Loucy (cell line): ENCODE measurements at regions not wholly inside any gene's neighbourhood (a gene's known extent, or its start where the extent isn't known, plus 50 kb on each side); places are given as distances from the start of the nearest gene placed in this dataset.

ENCODE experiments used
- H2AFZ ChIP-seq: fragments of 200-600 bp; sonication (generic); 2 replicates; pipeline ENCODE4 v1.6.0; 2016; ENCODE audit warnings: antibody characterized with exemption, mild to moderate bottlenecking, low read length, moderate library complexity
- H3F3A ChIP-seq: fragments of 200-600 bp; 2 replicates; pipeline ENCODE4 v1.6.0; 2016; ENCODE audit warnings: antibody characterized with exemption, low read depth, mild to moderate bottlenecking
- H3K27me3 ChIP-seq: fragments of 200-600 bp; sonication (generic); 2 replicates; pipeline ENCODE4 v1.6.1; 2014; ENCODE audit warnings: low read length, mild to moderate bottlenecking; ENCODE audit not compliant: insufficient read depth, poor library complexity, severe bottlenecking
- H3K36me3 ChIP-seq: fragments of 200-600 bp; sonication (generic); 2 replicates; pipeline ENCODE4 v1.6.1; 2016; ENCODE audit warnings: low read length; ENCODE audit not compliant: insufficient read depth
- H3K4me1 ChIP-seq: fragments of 200-600 bp; sonication (generic); 2 replicates; pipeline ENCODE4 v1.5.1; 2014; ENCODE audit warnings: low read length, mild to moderate bottlenecking; ENCODE audit not compliant: insufficient read depth, poor library complexity, severe bottlenecking
- H3K4me2 ChIP-seq: fragments of 200-600 bp; sonication (generic); 2 replicates; pipeline ENCODE4 v1.6.0; 2014; ENCODE audit warnings: antibody characterized with exemption, low read length, low read depth, mild to moderate bottlenecking; ENCODE audit not compliant: poor library complexity, severe bottlenecking
- H3K4me3 ChIP-seq: fragments of 200-600 bp; sonication (generic); 2 replicates; pipeline ENCODE4 v1.5.1; 2014; ENCODE audit warnings: low read length, mild to moderate bottlenecking, mixed read lengths; ENCODE audit not compliant: poor library complexity, severe bottlenecking
- H3K79me2 ChIP-seq: fragments of 200-600 bp; sonication (generic); 2 replicates; pipeline ENCODE4 v1.6.1; 2014; ENCODE audit warnings: low read length; ENCODE audit not compliant: insufficient read depth
- H3K9ac ChIP-seq: fragments of 200-600 bp; sonication (generic); 2 replicates; pipeline ENCODE4 v1.6.0; 2014; ENCODE audit warnings: mild to moderate bottlenecking, low read depth, low read length, moderate library complexity; ENCODE audit not compliant: poor library complexity, severe bottlenecking
- H3K9me2 ChIP-seq: fragments of 200-600 bp; sonication (generic); replicated peaks from 2 replicates; pipeline ENCODE4 v1.6.1; 2016; ENCODE audit warnings: low read depth, low read length, mixed read lengths
- H3K9me3 ChIP-seq: fragments of 200-600 bp; sonication (generic); 2 replicates; pipeline ENCODE4 v1.6.1; 2014; ENCODE audit warnings: mild to moderate bottlenecking, antibody characterized with exemption, low read length, low read depth; ENCODE audit not compliant: insufficient read depth
- H4K20me1 ChIP-seq: fragments of 200-600 bp; sonication (generic); 2 replicates; pipeline ENCODE4 v1.6.0; 2014; ENCODE audit warnings: antibody characterized with exemption, low read length, mild to moderate bottlenecking; ENCODE audit not compliant: insufficient read depth, poor library complexity, severe bottlenecking
- CTCF ChIP-seq: fragments of 200-600 bp; sonication (generic); conservative IDR thresholded peaks from 2 replicates; pipeline ENCODE4 v1.5.1; 2014; ENCODE audit warnings: mild to moderate bottlenecking, antibody characterized with exemption, low read length
- EZH2phosphoT487 ChIP-seq: fragments of 200-600 bp; IDR thresholded peaks from 2 replicates; pipeline ENCODE4 v1.6.1; 2018; ENCODE audit warnings: antibody characterized with exemption, mild to moderate bottlenecking, moderate library complexity, borderline replicate concordance

DNA sequence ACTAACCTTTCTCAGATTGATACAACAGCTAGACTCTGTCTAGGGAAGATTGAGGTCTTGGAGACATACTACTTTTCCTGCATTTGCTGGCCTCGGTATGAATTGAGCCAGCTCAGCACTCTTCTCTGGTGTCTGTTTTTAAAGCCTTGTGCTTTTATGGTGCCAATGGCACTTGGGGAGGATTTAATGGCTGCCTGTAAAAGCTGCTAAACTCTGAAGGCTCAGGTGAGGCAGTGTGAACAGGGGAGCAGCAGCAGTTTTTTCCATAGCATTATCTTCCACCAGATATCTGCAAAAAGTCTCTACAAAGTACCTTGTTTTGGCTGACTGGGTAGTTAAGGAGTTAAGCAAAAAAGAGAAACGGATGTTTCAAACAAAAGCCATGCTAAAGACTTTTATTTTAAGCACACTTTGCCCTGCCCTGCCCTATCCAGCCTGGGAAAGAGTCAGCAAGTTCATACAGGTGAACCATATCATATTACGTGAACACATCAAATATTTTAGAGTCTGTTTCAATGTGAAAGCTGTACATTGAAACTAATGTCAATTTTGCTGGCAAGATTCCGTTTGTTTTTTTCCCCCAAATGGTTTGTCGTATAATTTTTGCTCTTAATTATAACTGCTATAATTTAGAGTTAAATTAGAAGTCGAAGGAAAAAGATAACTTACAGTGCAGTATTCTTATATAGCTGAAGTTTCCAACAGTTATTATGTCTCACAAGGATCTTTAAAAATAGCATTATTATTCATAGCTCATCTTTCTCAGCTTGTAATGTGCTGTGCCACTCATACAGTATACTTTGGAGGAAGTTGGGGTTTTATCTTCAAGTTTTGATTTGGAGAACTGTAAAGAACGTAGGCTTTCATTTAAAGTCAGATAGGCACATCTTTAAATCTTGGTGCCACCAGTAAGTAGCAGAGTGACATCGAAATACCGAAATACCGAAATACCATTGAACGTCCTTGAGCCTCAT lies 424.1 kb upstream of the CD180 start:
- H3K4me3 ChIP-seq: no peak overlapping the region
- no peaks in the 10 kb centered on the region for H4K20me1 ChIP-seq
- no peak overlapping the region for H2AFZ ChIP-seq
- H3K27me3 ChIP-seq: no peaks in the 10 kb centered on the region
- no peaks in the 10 kb centered on the region for H3K4me1 ChIP-seq
- H3K9me2 ChIP-seq: no peaks in the 10 kb centered on the region
- no peaks in the 10 kb centered on the region for H3K79me2 ChIP-seq
- TF ChIP-seq CTCF: no peak
- TF ChIP-seq EZH2phosphoT487: no peak
- H3K4me2 ChIP-seq: no peak overlapping the region
- H3K9me3 ChIP-seq: no peaks in the 10 kb centered on the region
- no peaks in the 10 kb centered on the region for H3K36me3 ChIP-seq
- H3F3A ChIP-seq: no peaks in the 10 kb centered on the region
- H3K9ac ChIP-seq: no peak overlapping the region

GRCh38 chr5:67619636-67620035 lies 423.0 kb upstream of the CD180 start:
- Histone ChIP-seq H3K4me3 (no peak overlapping the region), H2AFZ (no peak overlapping the region), H3K4me2 (no peak overlapping the region), H3K79me2 (no peaks in the 10 kb centered on the region), H3K36me3 (no peaks in the 10 kb centered on the region), H3K9me2 (no peaks in the 10 kb centered on the region), H3K4me1 (no peaks in the 10 kb centered on the region), H3K9me3 (no peaks in the 10 kb centered on the region), H3F3A (no peaks in the 10 kb centered on the region), H3K27me3 (no peaks in the 10 kb centered on the region), H3K9ac (no peak overlapping the region), H4K20me1 (no peaks in the 10 kb centered on the region)
- no peak for TF ChIP-seq EZH2phosphoT487
- no peak for TF ChIP-seq CTCF

DNA sequence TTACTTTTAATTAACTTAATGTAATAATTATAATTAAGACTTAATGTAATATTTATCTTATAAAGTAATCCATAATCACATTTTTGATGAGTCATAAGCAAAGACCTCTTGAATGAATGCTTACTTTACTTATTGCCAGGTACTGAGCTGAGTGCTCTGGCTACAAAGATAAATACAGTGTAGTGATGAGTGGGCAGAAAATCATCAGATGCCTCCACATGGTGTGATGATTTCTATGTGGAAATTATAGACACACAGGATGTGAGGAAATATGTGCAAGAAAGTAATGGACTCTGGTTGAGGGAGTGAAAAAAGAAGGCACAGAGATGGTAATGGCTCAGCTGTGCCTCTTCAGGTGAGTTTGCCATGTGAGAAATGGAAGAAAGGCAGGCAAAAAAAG lies 422.6 kb upstream of the CD180 start:
- Histone ChIP-seq H3K4me3 (no peak overlapping the region), H3K9ac (no peak overlapping the region), H3K27me3 (no peaks in the 10 kb centered on the region), H3K36me3 (no peaks in the 10 kb centered on the region), H2AFZ (no peak overlapping the region), H3K9me3 (no peaks in the 10 kb centered on the region), H3K9me2 (no peaks in the 10 kb centered on the region), H4K20me1 (no peaks in the 10 kb centered on the region), H3K4me2 (no peak overlapping the region), H3F3A (no peaks in the 10 kb centered on the region), H3K4me1 (no peaks in the 10 kb centered on the region), H3K79me2 (no peaks in the 10 kb centered on the region)
- TF ChIP-seq EZH2phosphoT487 (no peak), CTCF (no peak)
